Activated T-cell treated with anti-CD3 and anti-CD28 coated beads for 48 hours (primary cell): ENCODE measurements at regions not wholly inside any gene's neighbourhood (a gene's known extent, or its start where the extent isn't known, plus 50 kb on each side); places are given as distances from the start of the nearest gene placed in this dataset.

Experiments
- DNase-seq: peaks from one replicate; pipeline ENCODE4 v3.0.0-alpha.2; 2020; ENCODE audit warnings: low read depth

GRCh38 chr7:16055263-16055976 lies 365.9 kb downstream of the CRPPA start:
- DNase-seq, result no peak

- DNase-seq, result no peak
Observed at GRCh38 chr7:16051561-16052255, 365.2 kb upstream of the MEOX2 start.

GRCh38 chr7:16046041-16046440 lies 359.6 kb upstream of the MEOX2 start:
- DNase-seq, result no peak

GRCh38 chr7:16045296-16045695 lies 358.8 kb upstream of the MEOX2 start:
- no peak for DNase-seq

GRCh38 chr7:16044645-16045044 lies 358.2 kb upstream of the MEOX2 start:
- DNase-seq, result no peak

GRCh38 chr7:16040346-16040745 lies 353.9 kb upstream of the MEOX2 start:
- DNase-seq, result no peak

- no peak for DNase-seq
Observed at GRCh38 chr7:16038906-16039305, 352.4 kb upstream of the MEOX2 start.

GRCh38 chr7:16035392-16035791 lies 348.9 kb upstream of the MEOX2 start:
- DNase-seq, result no peak

- no peak for DNase-seq
Observed at GRCh38 chr7:16034866-16035265, 348.4 kb upstream of the MEOX2 start.

- DNase-seq, result no peak
Observed at GRCh38 chr7:16034353-16034752, 347.9 kb upstream of the MEOX2 start.

- no peak for DNase-seq
Observed at GRCh38 chr7:16033233-16033632, 346.8 kb upstream of the MEOX2 start.

GRCh38 chr7:16028636-16029035 lies 342.2 kb upstream of the MEOX2 start:
- no peak for DNase-seq

- DNase-seq, result no peak
Observed at GRCh38 chr7:16028103-16028502, 341.6 kb upstream of the MEOX2 start.

GRCh38 chr7:16027396-16027795 lies 340.9 kb upstream of the MEOX2 start:
- DNase-seq, result no peak

GRCh38 chr7:16026253-16027020 lies 340.0 kb upstream of the MEOX2 start:
- no peak for DNase-seq

GRCh38 chr7:16025696-16026095 lies 339.2 kb upstream of the MEOX2 start:
- DNase-seq, result no peak

GRCh38 chr7:16023503-16023902 lies 337.0 kb upstream of the MEOX2 start:
- DNase-seq, result no peak

- DNase-seq, result no peak
Observed at GRCh38 chr7:16023046-16023445, 336.6 kb upstream of the MEOX2 start.

- DNase-seq, result no peak
Observed at GRCh38 chr7:16021851-16022250, 335.4 kb upstream of the MEOX2 start.

GRCh38 chr7:16015981-16016380 lies 329.5 kb upstream of the MEOX2 start:
- DNase-seq, result no peak

- DNase-seq, result no peak
Observed at GRCh38 chr7:16014031-16014430, 327.5 kb upstream of the MEOX2 start.

GRCh38 chr7:16007911-16008310 lies 321.4 kb upstream of the MEOX2 start:
- no peak for DNase-seq

- no peak for DNase-seq
Observed at GRCh38 chr7:16004702-16005101, 318.2 kb upstream of the MEOX2 start.
